GM12878 (cell line): ENCODE measurements at regions not wholly inside any gene's neighbourhood (a gene's known extent, or its start where the extent isn't known, plus 50 kb on each side); places are given as distances from the start of the nearest gene placed in this dataset.

ENCODE experiments used
- MYB ChIP-seq: fragments of 150-350 bp; IDR thresholded peaks from 2 replicates; pipeline ENCODE4 v1.6.1; 2014; ENCODE audit warnings: mild to moderate bottlenecking, low read depth, low read length, borderline replicate concordance
- NFXL1 ChIP-seq: fragments of 450-650 bp; IDR thresholded peaks from 2 replicates; pipeline ENCODE4 v1.6.1; 2017; ENCODE audit warnings: antibody characterized with exemption, mild to moderate bottlenecking, borderline replicate concordance
- RAD51 ChIP-seq: fragments of 450-650 bp; IDR thresholded peaks from 2 replicates; pipeline ENCODE4 v1.6.1; 2016; ENCODE audit warnings: moderate library complexity, mild to moderate bottlenecking, inconsistent platforms
- RB1 ChIP-seq: fragments of 450-650 bp; formaldehyde crosslinking; IDR thresholded peaks from 2 replicates; pipeline ENCODE4 v1.6.1; 2017; ENCODE audit warnings: mild to moderate bottlenecking, borderline replicate concordance
- RBBP5 ChIP-seq: fragments of 200-600 bp; sonication (generic); conservative IDR thresholded peaks from 2 replicates; pipeline ENCODE4 v1.6.1; 2016
- SMARCA5 ChIP-seq: fragments of 450-650 bp; IDR thresholded peaks from 2 replicates; pipeline ENCODE4 v1.6.1; 2017; ENCODE audit warnings: mild to moderate bottlenecking
- SUPT20H ChIP-seq: IDR thresholded peaks from 2 replicates; pipeline ENCODE4 v1.6.1; 2011; ENCODE audit warnings: low read depth, mild to moderate bottlenecking, low read length, moderate library complexity, borderline replicate concordance; ENCODE audit not compliant: control insufficient read depth
- TCF12 ChIP-seq: IDR thresholded peaks from 2 replicates; pipeline ENCODE4 v1.6.1; 2011; ENCODE audit warnings: low read depth, mild to moderate bottlenecking, low read length
- TF ChIP-seq, protein P1 (sequence below): fragments of 450-650 bp; IDR thresholded peaks from 2 replicates; pipeline ENCODE4 v1.6.1; 2017; ENCODE audit warnings: mild to moderate bottlenecking, moderate library complexity
- TF ChIP-seq, protein P2 (sequence below): fragments of 450-650 bp; formaldehyde crosslinking; IDR thresholded peaks from 2 replicates; pipeline ENCODE4 v1.4.0; 2022; ENCODE audit warnings: mild to moderate bottlenecking, moderate library complexity

DNA sequence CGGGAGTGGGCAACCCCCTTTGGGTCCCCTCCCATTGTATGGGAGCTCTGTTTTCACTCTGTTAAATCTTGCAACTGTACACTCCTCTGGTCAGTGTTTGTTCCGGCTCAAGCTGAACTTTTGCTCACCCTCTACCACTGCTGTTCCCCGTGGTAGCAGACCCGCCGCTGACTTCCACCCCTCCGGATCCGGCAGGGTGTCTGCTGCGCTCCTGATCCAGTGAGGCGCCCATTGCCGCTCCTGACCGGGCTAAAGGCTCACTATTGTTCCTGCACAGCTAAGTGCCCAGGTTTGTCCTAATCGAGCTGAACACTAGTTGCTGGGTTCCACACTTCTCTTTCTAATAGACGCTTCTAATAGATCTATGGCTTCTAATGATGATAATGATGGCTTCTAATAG is 488.6 kb downstream of the MRPL39 start (continued):
- TF ChIP-seq RAD51 (no peak), SMARCA5 (no peak), RBBP5 (no peak), MYB (no peak), RB1 (no peak), TCF12 (no peak), NFXL1 (no peak), SUPT20H (no peak)
- TF ChIP-seq, protein P1, sequence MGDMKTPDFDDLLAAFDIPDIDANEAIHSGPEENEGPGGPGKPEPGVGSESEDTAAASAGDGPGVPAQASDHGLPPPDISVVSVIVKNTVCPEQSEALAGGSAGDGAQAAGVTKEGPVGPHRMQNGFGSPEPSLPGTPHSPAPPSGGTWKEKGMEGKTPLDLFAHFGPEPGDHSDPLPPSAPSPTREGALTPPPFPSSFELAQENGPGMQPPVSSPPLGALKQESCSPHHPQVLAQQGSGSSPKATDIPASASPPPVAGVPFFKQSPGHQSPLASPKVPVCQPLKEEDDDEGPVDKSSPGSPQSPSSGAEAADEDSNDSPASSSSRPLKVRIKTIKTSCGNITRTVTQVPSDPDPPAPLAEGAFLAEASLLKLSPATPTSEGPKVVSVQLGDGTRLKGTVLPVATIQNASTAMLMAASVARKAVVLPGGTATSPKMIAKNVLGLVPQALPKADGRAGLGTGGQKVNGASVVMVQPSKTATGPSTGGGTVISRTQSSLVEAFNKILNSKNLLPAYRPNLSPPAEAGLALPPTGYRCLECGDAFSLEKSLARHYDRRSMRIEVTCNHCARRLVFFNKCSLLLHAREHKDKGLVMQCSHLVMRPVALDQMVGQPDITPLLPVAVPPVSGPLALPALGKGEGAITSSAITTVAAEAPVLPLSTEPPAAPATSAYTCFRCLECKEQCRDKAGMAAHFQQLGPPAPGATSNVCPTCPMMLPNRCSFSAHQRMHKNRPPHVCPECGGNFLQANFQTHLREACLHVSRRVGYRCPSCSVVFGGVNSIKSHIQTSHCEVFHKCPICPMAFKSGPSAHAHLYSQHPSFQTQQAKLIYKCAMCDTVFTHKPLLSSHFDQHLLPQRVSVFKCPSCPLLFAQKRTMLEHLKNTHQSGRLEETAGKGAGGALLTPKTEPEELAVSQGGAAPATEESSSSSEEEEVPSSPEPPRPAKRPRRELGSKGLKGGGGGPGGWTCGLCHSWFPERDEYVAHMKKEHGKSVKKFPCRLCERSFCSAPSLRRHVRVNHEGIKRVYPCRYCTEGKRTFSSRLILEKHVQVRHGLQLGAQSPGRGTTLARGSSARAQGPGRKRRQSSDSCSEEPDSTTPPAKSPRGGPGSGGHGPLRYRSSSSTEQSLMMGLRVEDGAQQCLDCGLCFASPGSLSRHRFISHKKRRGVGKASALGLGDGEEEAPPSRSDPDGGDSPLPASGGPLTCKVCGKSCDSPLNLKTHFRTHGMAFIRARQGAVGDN, result no peak
- TF ChIP-seq, protein P2, sequence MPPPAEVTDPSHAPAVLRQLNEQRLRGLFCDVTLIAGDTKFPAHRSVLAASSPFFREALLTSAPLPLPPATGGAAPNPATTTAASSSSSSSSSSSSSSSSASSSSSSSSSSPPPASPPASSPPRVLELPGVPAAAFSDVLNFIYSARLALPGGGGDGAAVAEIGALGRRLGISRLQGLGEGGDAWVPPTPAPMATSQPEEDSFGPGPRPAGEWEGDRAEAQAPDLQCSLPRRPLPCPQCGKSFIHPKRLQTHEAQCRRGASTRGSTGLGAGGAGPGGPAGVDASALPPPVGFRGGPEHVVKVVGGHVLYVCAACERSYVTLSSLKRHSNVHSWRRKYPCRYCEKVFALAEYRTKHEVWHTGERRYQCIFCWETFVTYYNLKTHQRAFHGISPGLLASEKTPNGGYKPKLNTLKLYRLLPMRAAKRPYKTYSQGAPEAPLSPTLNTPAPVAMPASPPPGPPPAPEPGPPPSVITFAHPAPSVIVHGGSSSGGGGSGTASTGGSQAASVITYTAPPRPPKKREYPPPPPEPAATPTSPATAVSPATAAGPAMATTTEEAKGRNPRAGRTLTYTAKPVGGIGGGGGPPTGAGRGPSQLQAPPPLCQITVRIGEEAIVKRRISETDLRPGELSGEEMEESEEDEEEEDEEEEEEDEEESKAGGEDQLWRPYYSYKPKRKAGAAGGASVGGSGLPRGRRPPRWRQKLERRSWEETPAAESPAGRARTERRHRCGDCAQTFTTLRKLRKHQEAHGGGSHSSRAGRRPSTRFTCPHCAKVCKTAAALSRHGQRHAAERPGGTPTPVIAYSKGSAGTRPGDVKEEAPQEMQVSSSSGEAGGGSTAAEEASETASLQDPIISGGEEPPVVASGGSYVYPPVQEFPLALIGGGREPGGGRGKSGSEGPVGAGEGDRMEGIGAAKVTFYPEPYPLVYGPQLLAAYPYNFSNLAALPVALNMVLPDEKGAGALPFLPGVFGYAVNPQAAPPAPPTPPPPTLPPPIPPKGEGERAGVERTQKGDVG (CRISPR knock-in tag), result no peak
